Body of pancreas (tissue), 4 donors: ENCODE measurements at regions not wholly inside any gene's neighbourhood (a gene's known extent, or its start where the extent isn't known, plus 50 kb on each side); places are given as distances from the start of the nearest gene placed in this dataset.
"Not testable (repeated sequence)": the region's sequence is repeated elsewhere in the genome, so short reads cannot be mapped to it uniquely, and the experiment has no call there.

ENCODE experiments used
- POLR2A ChIP-seq, 3 donors: fragments of 450-650 bp; IDR thresholded peaks; one replicate each; pipeline ENCODE4 v1.6.1; 2016; ENCODE audit warnings: antibody characterized with exemption in 3 of 3, mild to moderate bottlenecking in 2 of 3
- TF ChIP-seq, protein P1 (sequence below), 7 experiments: fragments of 450-650 bp in 4 of 7; fragments of 200-600 bp in 3 of 7; sonication (generic) in 3 of 7; IDR thresholded peaks; one replicate each; pipeline ENCODE4 v1.5.1; 2016 to 2019; ENCODE audit warnings: antibody characterized with exemption in 7 of 7

DNA sequence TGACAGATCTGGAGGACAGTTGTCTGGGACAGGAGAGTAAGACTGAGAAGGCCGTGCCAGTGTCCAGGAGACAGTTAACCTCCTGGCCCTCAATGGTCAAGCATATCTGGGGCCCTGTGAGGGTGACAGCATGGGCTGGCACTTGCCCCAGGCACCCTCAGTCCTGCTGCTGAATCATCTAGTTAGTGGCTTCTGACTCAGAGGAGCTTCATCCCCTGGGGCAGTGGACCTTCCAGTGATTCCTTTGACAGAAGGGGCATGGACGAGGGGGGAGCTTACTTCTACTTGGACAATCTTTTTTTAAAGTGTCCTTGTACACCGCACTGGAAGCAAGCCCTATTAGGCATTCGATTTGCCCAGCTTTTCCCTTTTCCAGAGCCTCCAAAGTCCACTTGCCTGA, 352.7 kb upstream of the TMPRSS15 start:
- TF ChIP-seq, protein P1, sequence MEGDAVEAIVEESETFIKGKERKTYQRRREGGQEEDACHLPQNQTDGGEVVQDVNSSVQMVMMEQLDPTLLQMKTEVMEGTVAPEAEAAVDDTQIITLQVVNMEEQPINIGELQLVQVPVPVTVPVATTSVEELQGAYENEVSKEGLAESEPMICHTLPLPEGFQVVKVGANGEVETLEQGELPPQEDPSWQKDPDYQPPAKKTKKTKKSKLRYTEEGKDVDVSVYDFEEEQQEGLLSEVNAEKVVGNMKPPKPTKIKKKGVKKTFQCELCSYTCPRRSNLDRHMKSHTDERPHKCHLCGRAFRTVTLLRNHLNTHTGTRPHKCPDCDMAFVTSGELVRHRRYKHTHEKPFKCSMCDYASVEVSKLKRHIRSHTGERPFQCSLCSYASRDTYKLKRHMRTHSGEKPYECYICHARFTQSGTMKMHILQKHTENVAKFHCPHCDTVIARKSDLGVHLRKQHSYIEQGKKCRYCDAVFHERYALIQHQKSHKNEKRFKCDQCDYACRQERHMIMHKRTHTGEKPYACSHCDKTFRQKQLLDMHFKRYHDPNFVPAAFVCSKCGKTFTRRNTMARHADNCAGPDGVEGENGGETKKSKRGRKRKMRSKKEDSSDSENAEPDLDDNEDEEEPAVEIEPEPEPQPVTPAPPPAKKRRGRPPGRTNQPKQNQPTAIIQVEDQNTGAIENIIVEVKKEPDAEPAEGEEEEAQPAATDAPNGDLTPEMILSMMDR (IDR thresholded peaks at IDR 0.05), result not testable (repeated sequence)
- TF ChIP-seq POLR2A (IDR thresholded peaks at IDR 0.05), result not testable (repeated sequence)
